ENCODE measurements at regions not wholly inside any gene's neighbourhood (a gene's known extent, or its start where the extent isn't known, plus 50 kb on each side); places are given as distances from the start of the nearest gene placed in this dataset.

GRCh38 chr9:14373336-14373666, 59.4 kb upstream of the NFIB start:
- Histone ChIP-seq H2BK15ac (ENCODE audit: low read depth, low read length) (no peak overlapping the region), H2BK5ac (ENCODE audit: insufficient read length, low read length) (no peak overlapping the region), H3K4me1 (ENCODE audit: insufficient read depth, low read length) (peaks cover 6% of the 10 kb centered on the region), H3K4me2 (ENCODE audit: insufficient read depth, insufficient read length, low read length) (peak overlapping the region; percentile 19), H2BK120ac (ENCODE audit: low read depth, low read length, poor library complexity, severe bottlenecking) (no peak overlapping the region), H2AK5ac (ENCODE audit: insufficient read length, low read length) (no peak overlapping the region), H4K91ac (ENCODE audit: insufficient read length, low read depth, low read length) (no peak overlapping the region), H3K79me2 (ENCODE audit: insufficient read depth, low read length) (no peaks in the 10 kb centered on the region), H4K8ac (replicated peaks; ENCODE audit: insufficient read length, low read depth, low read length) (no peak overlapping the region), H2AFZ (ENCODE audit: low read length) (no peak overlapping the region), H3K27ac (ENCODE audit: insufficient read length, low read depth, low read length) (peak overlapping the region; percentile 37), H3K4ac (ENCODE audit: low read depth, low read length) (no peak overlapping the region), H3K79me1 (ENCODE audit: insufficient read depth, low read depth, low read length, poor library complexity, severe bottlenecking) (no peaks in the 10 kb centered on the region), H2BK12ac (ENCODE audit: insufficient read length, low read depth, low read length) (no peak overlapping the region), H3K27me3 (ENCODE audit: insufficient read depth, low read length) (no peaks in the 10 kb centered on the region), H3K23me2 (ENCODE audit: insufficient read length, low read depth, low read length, poor library complexity, severe bottlenecking) (no peaks in the 10 kb centered on the region), H4K5ac (ENCODE audit: insufficient read length, low read depth, low read length) (no peak overlapping the region), H4K20me1 (ENCODE audit: control insufficient read depth, insufficient read depth, insufficient read length) (no peaks in the 10 kb centered on the region), H3K18ac (ENCODE audit: insufficient read length, low read depth, low read length) (no peak overlapping the region), H2BK20ac (ENCODE audit: low read depth, low read length, poor library complexity, severe bottlenecking) (no peak overlapping the region), H3K56ac (ENCODE audit: insufficient read length, low read depth, low read length) (no peak overlapping the region), H3K9ac (ENCODE audit: extremely low read depth, insufficient read length, low read length) (no peak overlapping the region), H3K14ac (ENCODE audit: insufficient read depth, low read length) (no peak overlapping the region), H3T11ph (ENCODE audit: low read length) (no peak overlapping the region), H3K9me3 (ENCODE audit: control insufficient read depth, low read depth, low read length) (no peaks in the 10 kb centered on the region), H3K23ac (ENCODE audit: insufficient read length, low read depth, low read length) (no peak overlapping the region)
- Mint-ChIP-seq H3K27me3 (ENCODE audit: low read depth) (no peaks in the 10 kb centered on the region), H3K9me3 (peaks cover 0 to 2% of the 10 kb centered on the region in 2 experiments; a peak in 1 of 5 replicates), H3K27ac (peak overlapping the region in 1 of 3 experiments; percentile 24; a peak in 2 of 7 replicates), H3K4me1 (peaks cover 15 to 17% of the 10 kb centered on the region in 2 experiments), H3K36me3 (ENCODE audit: insufficient read depth in 1 of 3, low read depth in 3 of 3) (peaks cover 0 to 7% (median 0%) of the 10 kb centered on the region in 3 experiments; a peak in 2 of 7 replicates), H3K4me3 (no peak overlapping the region)
- TF ChIP-seq, protein P1, sequence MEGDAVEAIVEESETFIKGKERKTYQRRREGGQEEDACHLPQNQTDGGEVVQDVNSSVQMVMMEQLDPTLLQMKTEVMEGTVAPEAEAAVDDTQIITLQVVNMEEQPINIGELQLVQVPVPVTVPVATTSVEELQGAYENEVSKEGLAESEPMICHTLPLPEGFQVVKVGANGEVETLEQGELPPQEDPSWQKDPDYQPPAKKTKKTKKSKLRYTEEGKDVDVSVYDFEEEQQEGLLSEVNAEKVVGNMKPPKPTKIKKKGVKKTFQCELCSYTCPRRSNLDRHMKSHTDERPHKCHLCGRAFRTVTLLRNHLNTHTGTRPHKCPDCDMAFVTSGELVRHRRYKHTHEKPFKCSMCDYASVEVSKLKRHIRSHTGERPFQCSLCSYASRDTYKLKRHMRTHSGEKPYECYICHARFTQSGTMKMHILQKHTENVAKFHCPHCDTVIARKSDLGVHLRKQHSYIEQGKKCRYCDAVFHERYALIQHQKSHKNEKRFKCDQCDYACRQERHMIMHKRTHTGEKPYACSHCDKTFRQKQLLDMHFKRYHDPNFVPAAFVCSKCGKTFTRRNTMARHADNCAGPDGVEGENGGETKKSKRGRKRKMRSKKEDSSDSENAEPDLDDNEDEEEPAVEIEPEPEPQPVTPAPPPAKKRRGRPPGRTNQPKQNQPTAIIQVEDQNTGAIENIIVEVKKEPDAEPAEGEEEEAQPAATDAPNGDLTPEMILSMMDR (conservative IDR thresholded peaks at IDR 0.05) = no peak
- DNase-seq = no peak
